ENCODE measurements at regions not wholly inside any gene's neighbourhood (a gene's known extent, or its start where the extent isn't known, plus 50 kb on each side); places are given as distances from the start of the nearest gene placed in this dataset.

GRCh38 chr1:29811247-29811646 is 574.9 kb downstream of the PTPRU start:
- POLR2A ChIA-PET = no interaction called here
- no peak for ATAC-seq

DNA sequence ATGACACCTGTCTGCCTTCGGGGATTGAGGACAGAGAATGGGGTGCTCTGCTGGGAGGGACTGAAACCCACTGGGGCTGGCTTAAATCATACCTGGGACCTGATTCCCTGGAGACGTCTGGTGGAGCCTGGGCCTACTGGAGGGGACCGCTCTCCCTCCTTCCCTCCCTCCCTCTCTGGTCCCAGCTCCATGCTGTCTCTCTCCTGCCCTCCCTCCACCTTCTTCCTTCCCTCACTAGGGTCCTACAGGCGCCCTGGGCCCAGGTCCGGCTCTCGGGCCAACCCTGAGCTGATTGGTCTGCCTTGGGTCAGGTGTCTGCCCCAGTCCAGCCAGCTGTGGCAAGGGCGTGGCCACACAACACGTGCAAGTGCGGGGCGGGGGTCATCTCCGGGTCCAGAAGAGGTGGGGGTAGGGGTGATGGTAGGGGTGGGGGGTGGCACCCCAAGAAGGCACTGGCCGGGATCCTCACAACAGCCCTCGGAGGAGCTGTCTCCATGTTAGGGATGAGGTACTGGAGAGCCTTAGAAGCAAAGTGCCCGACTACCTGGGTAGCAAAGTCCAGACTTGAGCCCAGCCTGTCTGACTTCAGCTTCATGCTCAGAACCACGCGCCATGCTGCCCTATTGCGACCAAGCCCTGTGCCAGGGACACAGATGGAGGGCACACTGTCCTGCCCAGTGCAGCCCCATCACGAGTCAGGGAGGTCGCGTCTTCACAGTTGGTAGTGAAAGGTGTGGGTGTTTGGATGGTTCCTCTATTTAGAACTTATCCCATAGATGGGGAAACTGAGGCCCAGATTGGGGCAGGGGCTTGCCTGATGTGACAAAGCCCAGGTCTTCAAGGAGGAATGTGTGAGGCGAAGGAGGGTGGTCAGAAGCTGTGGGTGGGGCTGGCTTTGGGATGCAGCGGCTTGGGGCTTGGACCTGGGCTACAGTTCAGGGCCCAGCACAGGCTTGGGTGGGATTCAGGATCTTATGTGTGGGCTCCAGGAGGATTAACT is 574.1 kb downstream of the PTPRU start:
- no peaks in the 10 kb centered on the region for H3K9me2 ChIP-seq (ENCODE audit: insufficient read depth)
- CTCF ChIA-PET = no interaction called here
- TF ChIP-seq EZH2phosphoT487 (IDR thresholded peaks at IDR 0.05; ENCODE audit: borderline replicate concordance) = no peak
- no peak for DNase-seq (ENCODE audit: low read depth, low spot score)
- ATAC-seq = no peak
- BruUV-seq (replicated peaks) = no TSS peak
- H3K4me2 ChIP-seq (ENCODE audit: low read length) = no peak overlapping the region
- intact Hi-C loops (cut with micrococcal nuclease) = no loop called here
- no peak overlapping the region for H3K27ac ChIP-seq (ENCODE audit: low read depth, low read length)
- no peaks in the 10 kb centered on the region for H3K79me2 ChIP-seq (ENCODE audit: insufficient read depth, low read length)
- H2AFZ ChIP-seq (ENCODE audit: low read depth, low read length, poor library complexity, severe bottlenecking) = no peak overlapping the region
- no peak overlapping the region for H3K4me3 ChIP-seq (replicated peaks in 1 of 2; ENCODE audit: low read depth in 1 of 2, low read length in 2 of 2)
- no peaks in the 10 kb centered on the region for H3K4me1 ChIP-seq (ENCODE audit: control insufficient read depth in 1 of 2, insufficient read depth in 2 of 2, low read length in 2 of 2)
- no peaks in the 10 kb centered on the region for H3K9me3 ChIP-seq (ENCODE audit: control insufficient read depth in 1 of 2, insufficient read depth in 1 of 2, low read depth in 1 of 2, low read length in 2 of 2)
- no peaks in the 10 kb centered on the region for H3K27me3 ChIP-seq (ENCODE audit: insufficient read depth, low read length)
- H4K20me1 ChIP-seq (ENCODE audit: insufficient read depth) = no peaks in the 10 kb centered on the region
- RAD21 ChIA-PET (ENCODE audit: low non-redundant PET in 1 of 2, low total read pairs in 2 of 2, uncharacterized antibody in 2 of 2, unreplicated experiment in 2 of 2) = no interaction called here
- H3K36me3 ChIP-seq (ENCODE audit: control insufficient read depth in 1 of 2, insufficient read depth in 2 of 2, low read length in 2 of 2) = no peaks in the 10 kb centered on the region
- H3K9ac ChIP-seq (ENCODE audit: low read length) = no peak overlapping the region
- POLR2A ChIA-PET = interaction anchor here (0.6 kb wide), 1 partner anchor 234 kb away, joined by 3 read pairs; no protein-coding TSS in a partner anchor

More at GRCh38 chr1:29811247-29811646, 574.9 kb downstream of the PTPRU start:
- CTCF ChIA-PET = no interaction called here
- Histone ChIP-seq H3K4me2 (ENCODE audit: low read length) (no peak overlapping the region), H3K9ac (ENCODE audit: low read length) (no peak overlapping the region), H3K79me2 (ENCODE audit: insufficient read depth, low read length) (no peaks in the 10 kb centered on the region), H3K4me1 (ENCODE audit: control insufficient read depth in 1 of 2, insufficient read depth in 2 of 2, low read length in 2 of 2) (no peaks in the 10 kb centered on the region), H2AFZ (ENCODE audit: low read depth, low read length, poor library complexity, severe bottlenecking) (no peak overlapping the region), H3K9me2 (ENCODE audit: insufficient read depth) (no peaks in the 10 kb centered on the region), H3K9me3 (ENCODE audit: control insufficient read depth in 1 of 2, insufficient read depth in 1 of 2, low read depth in 1 of 2, low read length in 2 of 2) (no peaks in the 10 kb centered on the region), H3K36me3 (ENCODE audit: control insufficient read depth in 1 of 2, insufficient read depth in 2 of 2, low read length in 2 of 2) (no peaks in the 10 kb centered on the region), H4K20me1 (ENCODE audit: insufficient read depth) (no peaks in the 10 kb centered on the region), H3K4me3 (replicated peaks in 1 of 2; ENCODE audit: low read depth in 1 of 2, low read length in 2 of 2) (no peak overlapping the region), H3K27me3 (ENCODE audit: insufficient read depth, low read length) (peaks cover 8% of the 10 kb centered on the region), H3K27ac (ENCODE audit: low read depth, low read length) (no peak overlapping the region)
- intact Hi-C loops (cut with micrococcal nuclease) = no loop called here
- RAD21 ChIA-PET (ENCODE audit: low non-redundant PET in 1 of 2, low total read pairs in 2 of 2, uncharacterized antibody in 2 of 2, unreplicated experiment in 2 of 2) = no interaction called here
- no TSS peak for BruUV-seq (replicated peaks)
- DNase-seq (ENCODE audit: low read depth, low spot score) = no peak
- no peak for TF ChIP-seq SRF (IDR thresholded peaks at IDR 0.05; ENCODE audit: low read depth)
- TF ChIP-seq POLR2AphosphoS5 (IDR thresholded peaks at IDR 0.05; ENCODE audit: low read depth, low read length) = no peak
- TF ChIP-seq SIN3A (IDR thresholded peaks at IDR 0.05; ENCODE audit: low read depth) = no peak
- TF ChIP-seq ATF3 (IDR thresholded peaks at IDR 0.05) = no peak
- no peak for TF ChIP-seq YY1 (IDR thresholded peaks at IDR 0.05; ENCODE audit: extremely low read depth, insufficient replicate concordance, low read depth, low read length)
- no peak for TF ChIP-seq RAD21 (IDR thresholded peaks at IDR 0.05; ENCODE audit: low read depth)
- no peak for TF ChIP-seq SP1 (IDR thresholded peaks at IDR 0.05; ENCODE audit: low read depth)
- no peak for TF ChIP-seq FOSL1 (IDR thresholded peaks at IDR 0.05; ENCODE audit: low read depth)

Measured in HCT116 (cell line).